HG03565 (cell line): ENCODE measurements at regions not wholly inside any gene's neighbourhood (a gene's known extent, or its start where the extent isn't known, plus 50 kb on each side); places are given as distances from the start of the nearest gene placed in this dataset.

ENCODE experiments used
- ATAC-seq: cut with Tn5 transposase; IDR thresholded peaks from one replicate; pipeline ENCODE4 v1.9.1; 2021; ENCODE audit warnings: mild to moderate bottlenecking, moderate library complexity; ENCODE audit not compliant: unreplicated experiment

DNA sequence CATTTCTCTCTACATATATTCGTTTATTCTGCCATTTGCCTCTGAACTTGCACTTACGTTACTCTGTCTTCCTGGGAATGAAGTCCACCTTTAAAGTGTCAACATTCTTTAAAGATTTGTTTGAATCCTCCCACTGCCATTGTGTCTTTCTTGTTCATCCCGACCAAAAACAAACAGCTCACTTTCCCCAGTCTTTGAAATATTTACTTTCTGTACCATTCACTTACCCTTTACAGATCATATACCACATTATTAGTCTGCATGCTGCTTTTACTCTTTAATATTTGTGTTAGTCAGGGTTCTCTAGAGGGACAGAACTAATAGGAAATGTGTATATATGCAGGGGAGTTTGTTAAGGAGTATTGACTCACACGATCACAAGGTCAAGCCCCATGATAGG is 176.6 kb upstream of the STARD13 start:
- ATAC-seq = no peak

DNA sequence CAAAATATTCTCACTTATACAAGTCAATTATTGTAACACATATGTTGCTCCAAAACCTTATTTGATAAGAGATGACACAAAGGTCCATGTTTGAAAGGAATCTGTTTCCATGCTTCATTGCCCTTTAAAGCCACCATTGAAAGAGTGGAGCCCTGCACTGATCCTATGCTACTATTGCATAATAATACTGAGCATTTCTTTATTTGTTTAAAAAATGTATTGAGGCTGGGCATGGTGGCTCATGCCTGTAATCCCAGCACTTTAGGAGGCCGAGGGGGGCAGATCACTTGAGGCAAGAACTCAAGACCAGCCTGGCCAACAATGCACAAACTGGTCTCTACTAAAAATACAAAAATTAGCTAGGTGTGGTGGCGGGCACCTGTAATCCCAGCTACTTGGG is 178.8 kb upstream of the STARD13 start:
- no peak for ATAC-seq

DNA sequence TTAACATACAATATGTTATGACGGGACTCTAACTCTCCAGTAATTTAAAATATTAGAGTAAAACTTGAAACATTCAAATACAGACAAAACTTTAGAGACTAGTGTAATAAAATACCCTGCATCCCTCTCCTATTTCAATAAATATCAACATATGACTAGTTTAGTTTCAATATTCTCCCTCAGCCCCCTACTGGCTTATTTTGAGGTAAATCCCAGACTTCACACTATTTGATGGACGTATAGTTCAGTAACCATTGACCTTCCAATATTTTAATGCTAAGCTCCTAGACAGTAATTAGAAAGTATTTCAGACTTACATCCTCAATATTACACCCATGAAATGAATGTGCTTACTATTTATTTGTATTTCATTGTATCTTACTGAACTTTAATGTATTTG is 180.7 kb upstream of the STARD13 start:
- no peak for ATAC-seq

DNA sequence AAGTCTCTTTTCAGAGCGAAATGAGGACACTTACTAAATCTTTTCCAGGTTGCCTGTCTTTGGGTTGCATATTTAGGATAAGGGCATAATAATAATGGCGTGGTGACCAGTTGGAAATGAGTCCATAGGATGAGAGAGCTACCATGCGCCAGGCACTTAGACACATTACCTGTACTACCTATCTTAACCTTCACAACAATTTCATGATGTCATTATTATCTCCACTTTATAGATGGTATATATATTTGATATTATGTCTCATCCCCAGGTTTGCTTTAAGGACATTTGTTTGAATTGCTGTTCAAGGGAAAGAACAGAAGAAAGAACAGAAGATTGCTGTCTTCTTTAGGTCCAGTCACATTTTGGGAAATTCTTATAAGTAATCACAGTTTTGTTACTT is 182.0 kb upstream of the STARD13 start:
- no peak for ATAC-seq

DNA sequence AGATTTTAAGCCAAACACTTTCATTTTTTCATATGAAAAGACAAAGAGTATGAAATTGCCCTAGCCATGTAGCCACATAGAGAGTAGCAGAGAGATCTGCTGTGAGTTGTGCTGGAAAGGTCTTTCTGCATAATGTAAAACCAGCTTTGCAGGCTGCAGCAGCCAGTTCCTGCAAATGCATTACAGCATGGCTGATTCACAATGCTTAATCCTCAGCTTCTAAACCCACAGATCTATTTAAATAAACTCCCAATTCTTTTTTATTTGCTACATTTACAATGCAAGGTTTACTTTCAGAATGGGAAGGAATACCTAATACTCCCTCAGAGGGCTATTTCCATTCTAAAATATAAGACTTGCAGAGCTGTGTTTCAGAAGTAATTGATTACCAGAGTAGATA is 185.6 kb upstream of the STARD13 start:
- no peak for ATAC-seq

DNA sequence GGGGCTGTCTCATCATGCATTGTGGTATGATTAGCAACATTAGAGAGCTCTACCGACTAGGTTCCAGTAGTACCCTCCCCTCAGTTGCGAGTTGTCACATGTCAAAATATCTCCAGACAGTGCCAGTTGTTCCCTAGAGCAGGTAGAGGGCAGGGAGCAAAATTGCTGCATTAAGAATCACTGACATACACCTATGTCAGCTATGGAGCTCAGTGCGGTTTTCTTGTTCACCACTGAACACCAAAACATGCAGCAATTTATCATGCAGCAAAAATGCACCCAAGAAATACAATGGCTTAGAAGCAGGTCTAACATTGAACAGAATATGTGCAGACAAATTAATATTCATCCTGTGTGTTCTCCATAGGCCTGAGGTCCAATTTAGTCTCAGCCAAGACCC is 186.9 kb upstream of the STARD13 start:
- no peak for ATAC-seq

DNA sequence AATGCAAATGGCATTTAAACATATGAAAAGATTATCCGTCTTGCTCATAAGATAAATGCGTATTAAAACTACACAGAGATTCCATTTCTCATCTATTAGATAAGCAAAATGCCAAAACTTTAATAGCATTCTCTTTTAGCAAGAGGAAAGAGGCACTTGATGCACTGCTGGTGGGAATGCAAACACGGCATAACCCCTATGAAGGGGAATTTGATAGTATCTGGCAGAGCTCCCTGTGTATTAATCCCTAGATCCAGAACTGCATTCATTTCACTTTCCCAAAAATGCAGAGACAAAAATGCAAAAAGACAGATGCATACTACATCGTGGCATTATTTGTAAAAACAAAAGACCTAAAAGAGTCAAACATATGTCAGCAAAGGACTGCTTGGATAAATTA is 193.6 kb upstream of the STARD13 start:
- no peak for ATAC-seq

DNA sequence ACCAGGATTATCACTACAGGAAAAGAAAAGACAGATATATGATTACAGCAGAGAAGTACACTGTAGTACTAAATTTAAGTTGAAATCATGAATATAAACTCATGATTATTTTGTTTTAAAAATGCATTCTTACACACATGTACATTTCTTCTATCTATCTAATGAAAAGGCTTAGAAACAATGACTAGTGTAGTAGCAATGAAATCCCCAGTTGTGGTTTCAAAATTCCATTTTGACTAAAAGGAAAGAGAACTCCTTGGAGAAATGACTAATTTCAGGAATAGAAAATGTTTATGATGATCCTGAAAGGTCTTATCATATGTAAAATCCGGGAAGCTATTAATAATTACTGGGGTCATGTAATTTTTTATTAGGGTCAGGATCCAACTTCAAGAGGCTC is 195.0 kb upstream of the STARD13 start:
- ATAC-seq = no peak

DNA sequence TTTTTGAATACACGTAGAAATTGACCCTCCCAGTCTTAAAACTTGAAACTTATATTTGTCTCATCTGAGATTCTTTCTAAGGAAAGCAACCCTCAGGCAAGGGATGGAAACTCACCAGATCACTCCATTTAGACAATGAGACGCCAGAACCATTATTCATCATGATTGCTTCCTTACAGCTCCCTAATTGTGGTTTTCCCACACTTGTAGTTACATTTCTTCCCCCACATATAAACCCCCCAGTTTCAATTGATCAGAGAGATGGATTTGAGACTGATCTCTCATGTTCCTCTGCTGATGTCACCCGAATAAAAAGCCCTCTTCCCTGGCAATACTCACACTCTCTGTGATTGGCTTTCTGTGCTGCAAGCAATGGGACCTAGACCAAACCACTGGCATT is 197.9 kb upstream of the STARD13 start:
- ATAC-seq = no peak

DNA sequence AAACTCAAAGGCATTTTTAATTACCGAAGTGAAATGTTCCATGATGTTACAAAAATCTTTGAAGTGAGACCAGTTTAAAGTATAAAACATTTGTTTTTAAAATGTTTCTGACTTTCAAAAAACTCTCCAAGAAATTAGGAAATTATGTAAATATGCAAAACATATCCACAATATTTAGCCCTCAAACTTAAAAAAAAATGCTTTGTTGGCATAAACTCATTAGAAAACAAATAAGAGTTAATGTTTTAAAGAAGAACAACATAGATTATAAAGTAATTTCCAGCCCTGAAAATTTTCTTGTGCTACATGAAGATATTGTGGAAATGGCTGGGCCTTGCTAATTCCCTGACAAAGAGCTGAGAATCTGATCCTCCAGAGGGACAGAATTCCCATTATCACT is 199.7 kb upstream of the STARD13 start:
- no peak for ATAC-seq

DNA sequence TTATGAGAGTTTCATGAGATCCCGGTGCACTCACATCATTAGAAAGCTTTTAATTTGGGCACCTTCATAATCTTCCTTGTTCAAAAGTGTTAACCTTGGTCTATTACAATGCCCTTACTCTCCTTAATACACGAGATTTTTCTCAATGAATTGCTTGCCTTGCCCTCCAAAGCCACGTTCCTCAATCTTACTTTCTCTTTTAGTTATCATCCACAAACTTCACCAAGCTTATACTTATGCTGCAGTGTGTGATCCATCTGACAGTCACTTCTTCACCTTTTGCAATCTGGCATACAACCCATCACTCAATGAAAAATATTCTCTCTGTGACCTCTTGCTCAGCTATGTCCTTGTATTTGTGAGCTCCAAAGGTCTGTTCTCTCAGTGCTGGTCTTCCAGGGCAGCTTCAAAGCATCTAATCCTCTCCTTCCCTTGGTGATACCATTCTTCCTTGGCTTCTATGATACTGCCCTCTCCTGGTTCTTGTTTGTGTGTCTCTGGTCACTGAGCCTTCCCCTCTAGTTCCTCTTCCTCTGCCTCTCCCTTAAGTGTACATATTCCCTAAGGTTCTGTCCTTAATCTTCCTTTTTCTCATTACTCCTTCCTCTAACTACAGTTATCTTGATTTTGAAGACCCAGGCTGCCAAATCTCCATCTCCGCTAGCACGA is 202.2 kb upstream of the STARD13 start:
- peak; percentile 51 for ATAC-seq

DNA sequence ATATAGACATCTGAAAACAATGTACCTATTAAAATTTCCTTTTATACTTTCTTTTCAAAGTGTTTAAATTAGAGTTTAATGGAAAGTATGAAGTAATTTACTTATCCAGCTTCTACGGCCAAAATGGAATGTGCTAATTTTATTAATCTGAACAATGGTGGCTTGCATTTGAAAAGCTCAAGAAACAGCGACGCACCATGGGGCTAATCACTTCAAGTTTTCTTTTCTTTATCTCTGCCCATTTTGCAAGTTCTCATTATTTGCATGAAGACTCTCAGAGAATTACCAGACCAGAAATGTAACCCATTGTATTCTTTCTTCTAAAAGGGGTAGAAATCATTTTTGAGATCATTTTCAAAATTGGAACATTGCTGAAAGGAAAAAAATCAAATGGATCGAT is 204.0 kb upstream of the STARD13 start:
- no peak for ATAC-seq

DNA sequence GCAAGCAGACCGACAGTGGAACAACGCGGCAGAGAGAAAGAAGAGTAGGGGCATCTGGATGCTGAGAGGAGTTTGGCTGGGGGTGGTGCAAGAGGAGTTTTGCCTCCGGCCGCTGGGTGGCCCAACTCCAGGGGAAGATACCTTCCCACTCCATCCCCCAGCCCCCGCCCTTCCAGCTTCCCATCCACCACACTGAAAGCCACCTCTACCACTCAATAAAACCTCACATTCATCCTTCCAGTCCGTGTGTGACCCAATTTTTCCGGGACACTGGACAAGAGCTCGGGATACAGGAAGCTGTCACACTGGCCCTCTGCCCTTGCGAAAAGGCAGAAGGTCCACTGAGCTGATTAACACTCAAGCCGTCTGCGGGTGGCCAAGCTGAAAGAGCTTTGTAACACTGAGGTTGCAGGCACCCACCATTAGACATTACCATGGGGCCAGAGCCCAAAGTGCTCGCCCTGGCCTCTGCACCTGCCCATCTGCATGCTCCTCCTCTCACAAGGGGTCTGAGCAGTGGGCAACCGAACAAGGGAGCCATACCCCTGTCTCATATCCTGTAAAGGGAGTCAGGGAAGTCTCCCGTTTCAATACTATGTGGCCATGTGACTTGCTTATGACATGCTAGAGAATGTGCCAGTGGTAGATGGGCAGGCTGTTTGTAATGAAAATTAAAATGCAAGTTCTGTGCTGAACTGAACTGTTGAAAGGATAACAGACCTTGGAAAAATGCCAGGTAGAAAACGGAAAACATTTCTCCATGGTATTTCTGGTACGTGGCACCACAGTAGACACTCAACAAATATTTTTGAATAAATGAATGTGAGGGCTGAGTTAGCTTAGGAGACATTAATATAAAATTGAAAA is 205.1 kb upstream of the STARD13 start:
- no peak for ATAC-seq

DNA sequence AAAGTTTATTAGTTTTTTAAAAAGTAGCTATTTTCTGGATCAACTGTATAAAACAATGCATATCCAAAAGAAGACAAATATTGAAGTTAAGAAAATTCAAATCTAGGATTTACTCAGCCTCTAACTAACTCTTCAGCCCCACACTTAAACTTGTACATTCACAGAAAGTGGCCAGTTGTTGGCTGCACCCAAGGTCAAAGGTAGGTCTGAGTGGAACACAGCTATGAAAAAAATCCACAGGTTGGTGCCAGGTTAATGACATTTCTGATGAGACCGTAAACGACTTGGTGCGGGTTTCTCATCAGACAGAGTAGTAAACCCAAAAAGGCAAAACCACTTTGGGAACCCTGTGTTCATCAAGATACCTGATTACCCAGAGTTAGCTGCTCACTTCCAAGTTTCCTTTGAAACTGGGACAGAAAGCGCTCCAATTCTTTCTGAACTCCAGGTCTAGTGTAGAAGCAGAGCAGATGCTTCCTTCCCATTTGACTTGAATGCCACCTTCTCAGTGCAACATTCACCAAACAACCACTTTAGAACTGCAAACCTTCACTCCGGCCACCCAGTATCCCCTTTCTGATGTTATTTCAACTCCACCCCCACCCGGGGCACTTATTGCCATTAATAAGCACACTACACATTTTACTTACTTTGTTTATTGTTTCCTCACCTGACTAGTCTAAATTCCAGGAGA is 208.3 kb upstream of the STARD13 start:
- no peak for ATAC-seq

DNA sequence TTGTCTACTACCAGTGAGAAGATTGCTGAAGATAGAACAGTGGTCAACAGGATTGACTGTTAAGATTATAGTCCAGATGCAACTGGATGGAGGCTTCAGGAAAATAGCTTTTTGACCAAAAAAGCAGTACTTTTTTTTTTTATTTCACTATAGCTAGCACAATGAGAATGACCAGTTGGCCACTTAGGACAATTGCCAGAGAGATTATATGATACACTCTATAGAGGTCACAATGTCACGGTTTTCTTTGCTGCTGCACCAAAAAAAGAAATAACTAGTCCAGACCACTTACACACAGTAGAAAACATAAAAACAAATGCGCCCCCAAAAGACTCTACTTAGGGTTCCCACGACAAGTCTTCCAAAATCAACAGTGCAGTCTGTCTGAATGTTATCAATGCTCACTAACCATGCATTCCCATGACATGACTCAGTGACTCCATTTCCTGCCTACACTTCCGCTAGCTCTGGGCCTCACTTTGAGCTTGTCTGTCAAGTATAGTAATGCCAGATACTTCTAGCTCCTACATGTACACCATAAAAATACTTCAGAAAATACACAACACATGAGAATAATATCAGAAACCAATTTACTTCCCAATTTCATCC is 209.1 kb upstream of the STARD13 start:
- ATAC-seq = no peak

DNA sequence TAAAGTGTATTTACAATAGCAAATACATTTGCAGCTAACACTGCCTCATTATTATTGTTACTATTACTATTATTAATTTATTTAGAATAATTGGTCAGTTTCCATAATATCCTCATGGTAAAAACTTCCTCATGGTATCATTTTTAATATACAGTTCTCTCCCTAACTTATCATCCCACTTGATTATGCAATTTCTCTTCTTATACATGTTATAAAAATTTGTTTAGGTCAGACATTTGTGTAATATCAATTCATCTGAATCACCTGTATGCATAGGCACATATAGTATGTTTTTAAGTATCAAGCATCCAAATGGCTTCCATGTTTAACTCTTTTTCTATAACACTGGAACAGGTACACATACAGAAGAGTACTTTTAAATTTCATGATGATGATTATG is 210.8 kb upstream of the STARD13 start:
- ATAC-seq = no peak

DNA sequence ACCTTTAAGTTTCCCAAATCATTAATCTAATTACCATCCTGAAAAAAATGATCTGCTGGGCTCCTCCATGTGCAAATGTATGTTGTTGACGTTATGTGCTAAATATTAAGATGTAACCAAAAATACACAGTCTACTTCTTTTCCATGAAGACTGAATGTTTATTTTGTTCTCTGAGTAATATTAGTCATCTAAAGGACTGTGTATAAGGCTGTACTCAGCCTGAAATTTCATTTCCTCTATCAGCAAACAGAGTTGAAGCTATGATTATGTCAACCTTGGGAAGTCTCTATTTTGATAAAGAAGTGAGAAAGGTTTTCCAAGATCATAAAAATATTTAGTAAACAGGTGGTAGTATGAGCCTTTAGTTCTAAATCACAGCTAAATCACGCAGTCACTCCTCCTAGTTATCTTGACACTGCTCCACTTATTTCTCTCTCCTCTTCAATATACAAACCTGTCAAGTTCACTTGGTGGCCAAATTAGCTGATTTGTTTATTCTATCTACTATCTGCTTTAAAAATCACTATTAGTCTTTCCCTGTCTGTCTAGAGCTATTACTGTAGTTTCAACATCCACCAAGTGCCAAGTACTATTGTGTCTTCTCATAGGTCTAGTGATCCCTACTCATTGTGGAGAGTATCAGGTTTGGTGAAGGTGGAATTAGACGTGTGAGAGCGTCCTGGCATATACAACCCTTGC is 211.7 kb upstream of the STARD13 start:
- ATAC-seq = no peak

DNA sequence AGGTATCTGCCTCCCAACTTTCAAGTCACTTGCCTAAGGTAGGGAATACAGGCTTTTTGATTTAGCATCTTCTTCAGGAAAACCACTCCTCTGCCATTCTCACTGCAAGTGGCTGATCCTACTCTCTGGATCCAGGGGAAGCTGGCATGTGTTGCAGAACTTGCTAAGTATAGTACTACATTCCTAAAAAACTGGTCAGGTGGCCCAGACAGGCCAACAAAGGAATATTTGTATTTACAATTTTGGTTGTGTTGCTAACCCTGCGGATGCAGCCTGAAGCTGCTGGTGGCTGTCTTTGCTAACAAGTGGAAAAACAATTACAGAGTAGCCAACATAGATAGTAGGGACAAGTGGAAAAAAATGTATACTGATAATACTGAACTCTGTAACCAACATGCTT is 222.5 kb upstream of the STARD13 start:
- no peak for ATAC-seq

DNA sequence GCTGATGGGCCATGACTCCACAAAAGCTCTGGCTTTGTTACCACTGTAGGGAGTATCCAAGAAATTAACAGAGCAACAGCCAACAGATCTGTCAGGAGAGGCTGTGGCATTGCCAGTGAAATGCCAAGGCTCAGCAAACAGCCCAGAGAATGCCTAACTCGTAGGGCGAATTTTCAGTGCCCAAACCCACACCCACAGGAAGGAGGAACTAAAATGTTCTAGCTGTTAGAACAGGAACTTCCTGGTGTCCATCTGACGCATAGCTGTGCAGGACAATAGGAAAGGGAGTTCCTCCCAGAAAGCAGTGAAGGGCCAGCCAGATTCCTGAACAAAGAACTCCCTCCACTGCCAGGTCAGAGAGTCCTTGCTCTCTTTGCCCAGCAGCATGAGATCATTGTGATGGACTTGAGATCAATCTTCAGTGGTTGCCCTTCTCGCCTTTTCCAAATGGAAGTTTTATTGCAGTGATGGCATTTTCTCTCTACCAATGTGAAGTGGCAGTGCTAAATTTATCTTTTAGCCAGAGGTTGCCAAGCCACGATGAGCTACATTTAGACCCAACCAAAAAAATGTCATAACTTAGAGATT is 224.2 kb upstream of the STARD13 start:
- ATAC-seq = no peak

DNA sequence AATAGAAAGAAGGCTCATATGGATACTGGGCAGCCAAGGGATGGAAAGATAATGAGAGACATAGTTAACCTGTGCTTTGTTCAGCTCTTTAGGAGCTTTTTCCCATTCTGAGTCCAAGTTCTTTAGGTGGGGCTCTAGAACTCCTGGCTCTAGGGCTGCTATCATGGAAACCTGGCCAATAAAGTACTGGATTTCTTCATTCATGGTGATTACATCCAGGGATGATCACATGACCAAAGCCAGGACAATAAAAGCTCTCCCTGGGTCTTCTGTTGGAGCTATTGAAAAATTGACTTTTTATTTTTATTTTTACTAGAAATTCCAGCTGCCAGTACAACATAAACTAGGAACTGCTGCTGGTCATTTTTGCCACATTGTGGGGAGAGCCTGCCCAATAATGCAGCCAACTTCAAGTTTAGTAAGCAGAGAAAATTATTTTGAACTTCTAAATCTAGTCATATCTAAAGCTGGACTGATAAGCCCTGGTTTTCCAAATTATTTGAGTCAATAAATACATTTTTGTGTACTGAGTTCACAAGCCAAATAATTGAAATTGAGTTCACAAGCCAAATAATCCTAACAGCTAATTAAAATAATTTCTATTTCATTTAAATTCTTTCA is 224.9 kb upstream of the STARD13 start:
- ATAC-seq = no peak
